ENCODE measurements at regions not wholly inside any gene's neighbourhood (a gene's known extent, or its start where the extent isn't known, plus 50 kb on each side); places are given as distances from the start of the nearest gene placed in this dataset.
A peak's percentile ranks its signal among the peaks of the same experiment; 100 is the strongest.

GRCh38 chr14:29222671-29223268 is 456.2 kb downstream of the FOXG1 start:
- peak; percentile 90 for FAIRE-seq

- no peak for FAIRE-seq
Measured at GRCh38 chr14:29223947-29224346, 457.4 kb downstream of the FOXG1 start.

- no peak for FAIRE-seq
Measured at GRCh38 chr14:29227631-29228030, 461.0 kb downstream of the FOXG1 start.

GRCh38 chr14:29232153-29232552 is 465.6 kb downstream of the FOXG1 start:
- no peak for FAIRE-seq

GRCh38 chr14:29232711-29233110 is 466.1 kb downstream of the FOXG1 start:
- no peak for FAIRE-seq

- FAIRE-seq: no peak
Measured at GRCh38 chr14:29233188-29233587, 466.6 kb downstream of the FOXG1 start.

- no peak for FAIRE-seq
Measured at GRCh38 chr14:29235991-29236390, 469.4 kb downstream of the FOXG1 start.

- FAIRE-seq: no peak
Measured at GRCh38 chr14:29236401-29236800, 469.8 kb downstream of the FOXG1 start.

- no peak for FAIRE-seq
Measured at GRCh38 chr14:29236848-29237247, 470.3 kb downstream of the FOXG1 start.

- no peak for FAIRE-seq
Measured at GRCh38 chr14:29240066-29240465, 473.5 kb downstream of the FOXG1 start.

- no peak for FAIRE-seq
Measured at GRCh38 chr14:29242755-29243754, 476.5 kb downstream of the FOXG1 start.

GRCh38 chr14:29255692-29256091 is 489.1 kb downstream of the FOXG1 start:
- no peak for FAIRE-seq

GRCh38 chr14:29262979-29263378 is 496.4 kb downstream of the FOXG1 start:
- no peak for FAIRE-seq

GRCh38 chr14:29264865-29265264 is 498.3 kb downstream of the FOXG1 start:
- FAIRE-seq: no peak

GRCh38 chr14:29265852-29266251 is 499.3 kb downstream of the FOXG1 start:
- no peak for FAIRE-seq

- FAIRE-seq: no peak
Measured at GRCh38 chr14:29271669-29272068, 505.1 kb downstream of the FOXG1 start.

GRCh38 chr14:29273513-29273912 is 506.9 kb downstream of the FOXG1 start:
- no peak for FAIRE-seq

- no peak for FAIRE-seq
Measured at GRCh38 chr14:29274890-29275596, 508.5 kb downstream of the FOXG1 start.

GRCh38 chr14:29278301-29279263 is 512.0 kb downstream of the FOXG1 start:
- FAIRE-seq: no peak

GRCh38 chr14:29282169-29282568 is 515.6 kb downstream of the FOXG1 start:
- no peak for FAIRE-seq

GRCh38 chr14:29290441-29290840 is 523.9 kb downstream of the FOXG1 start:
- no peak for FAIRE-seq

- no peak for FAIRE-seq
Measured at GRCh38 chr14:29299372-29299771, 532.8 kb downstream of the FOXG1 start.

All from A204.1 (cell line).